ENCODE measurements at regions not wholly inside any gene's neighbourhood (a gene's known extent, or its start where the extent isn't known, plus 50 kb on each side); places are given as distances from the start of the nearest gene placed in this dataset.
"Not testable (repeated sequence)": the region's sequence is repeated elsewhere in the genome, so short reads cannot be mapped to it uniquely, and the experiment has no call there.

- ATAC-seq (peak; percentile 70), DNase-seq (peak; percentile 77)
These were observed 130.3 kb upstream of the BTN3A2 start for GRCh38 chr6:26234421-26235301.

DNA sequence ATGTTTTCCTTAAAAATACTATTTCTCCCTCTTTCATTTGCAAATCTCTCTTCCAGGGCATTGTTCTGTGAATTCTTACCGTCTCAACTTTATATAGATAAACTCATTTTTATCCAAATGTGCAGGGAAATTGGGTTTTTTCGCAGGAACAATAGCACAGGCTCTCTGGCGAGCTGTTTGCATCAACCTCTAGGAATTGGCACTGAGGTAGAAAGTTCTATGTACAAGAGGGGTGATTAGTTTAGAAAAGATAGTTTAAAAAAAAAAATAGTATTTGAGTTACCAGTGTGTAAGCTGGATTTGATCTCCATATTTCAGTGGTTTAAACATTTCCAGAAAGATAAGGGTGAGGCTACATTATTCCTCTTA lies 129.7 kb upstream of the BTN3A2 start:
- DNase-seq (no peak), ATAC-seq (no peak)

DNA sequence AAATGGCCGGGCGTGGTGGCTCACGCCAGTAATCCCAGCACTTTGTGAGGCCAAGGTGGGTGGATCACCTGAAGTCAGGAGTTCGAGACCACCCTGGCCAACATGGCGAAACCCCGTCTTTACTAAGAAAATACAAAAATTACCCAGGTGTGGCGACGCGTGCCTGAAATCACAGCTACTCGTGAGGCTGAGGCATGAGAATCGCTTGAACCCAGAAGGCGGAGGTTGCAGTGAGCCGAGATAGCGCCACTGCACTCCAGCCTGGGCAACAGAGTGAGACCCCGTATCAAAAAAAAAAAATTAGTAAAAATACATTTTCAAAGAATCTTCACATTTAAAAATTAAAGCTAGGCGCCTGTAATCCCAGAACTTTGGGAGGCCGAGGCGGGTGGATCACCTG lies 125.6 kb upstream of the BTN3A2 start:
- not testable (repeated sequence) for ATAC-seq, DNase-seq

DNA sequence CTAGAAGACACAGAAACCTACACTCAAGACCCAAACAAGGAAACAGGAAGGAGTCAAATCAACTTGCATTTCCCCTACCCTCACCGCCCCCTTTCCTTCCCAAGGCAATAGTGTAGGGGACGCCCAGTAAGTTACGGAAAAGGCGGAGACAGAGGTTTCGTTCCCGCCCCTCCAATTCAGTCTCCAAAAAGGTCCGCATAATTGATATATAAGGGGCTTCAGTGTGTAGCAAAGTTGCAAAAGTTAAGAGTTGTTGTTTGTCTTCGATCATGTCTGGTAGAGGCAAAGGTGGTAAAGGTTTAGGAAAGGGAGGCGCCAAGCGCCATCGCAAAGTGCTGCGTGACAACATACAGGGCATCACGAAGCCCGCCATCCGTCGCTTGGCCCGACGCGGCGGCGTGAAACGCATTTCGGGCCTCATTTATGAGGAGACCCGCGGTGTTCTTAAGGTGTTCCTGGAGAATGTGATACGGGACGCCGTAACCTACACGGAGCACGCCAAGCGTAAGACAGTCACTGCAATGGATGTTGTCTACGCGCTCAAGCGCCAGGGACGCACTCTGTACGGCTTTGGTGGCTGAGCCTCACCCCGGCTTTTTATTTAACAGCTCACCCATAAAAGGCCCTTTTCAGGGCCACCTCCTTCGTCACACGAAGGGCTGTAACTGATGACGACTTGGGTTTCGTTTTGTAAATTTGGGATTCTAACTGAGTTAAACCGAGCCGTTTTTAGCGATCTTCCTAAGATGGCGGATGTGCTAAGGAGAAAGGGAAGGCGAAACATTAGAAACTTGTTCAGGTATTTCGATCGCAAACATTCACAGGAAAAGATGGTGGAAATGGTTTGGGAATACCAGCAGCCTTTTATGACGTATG lies 124.6 kb upstream of the BTN3A2 start:
- DNase-seq (peak; percentile 70), ATAC-seq (peak; percentile 85)

DNA sequence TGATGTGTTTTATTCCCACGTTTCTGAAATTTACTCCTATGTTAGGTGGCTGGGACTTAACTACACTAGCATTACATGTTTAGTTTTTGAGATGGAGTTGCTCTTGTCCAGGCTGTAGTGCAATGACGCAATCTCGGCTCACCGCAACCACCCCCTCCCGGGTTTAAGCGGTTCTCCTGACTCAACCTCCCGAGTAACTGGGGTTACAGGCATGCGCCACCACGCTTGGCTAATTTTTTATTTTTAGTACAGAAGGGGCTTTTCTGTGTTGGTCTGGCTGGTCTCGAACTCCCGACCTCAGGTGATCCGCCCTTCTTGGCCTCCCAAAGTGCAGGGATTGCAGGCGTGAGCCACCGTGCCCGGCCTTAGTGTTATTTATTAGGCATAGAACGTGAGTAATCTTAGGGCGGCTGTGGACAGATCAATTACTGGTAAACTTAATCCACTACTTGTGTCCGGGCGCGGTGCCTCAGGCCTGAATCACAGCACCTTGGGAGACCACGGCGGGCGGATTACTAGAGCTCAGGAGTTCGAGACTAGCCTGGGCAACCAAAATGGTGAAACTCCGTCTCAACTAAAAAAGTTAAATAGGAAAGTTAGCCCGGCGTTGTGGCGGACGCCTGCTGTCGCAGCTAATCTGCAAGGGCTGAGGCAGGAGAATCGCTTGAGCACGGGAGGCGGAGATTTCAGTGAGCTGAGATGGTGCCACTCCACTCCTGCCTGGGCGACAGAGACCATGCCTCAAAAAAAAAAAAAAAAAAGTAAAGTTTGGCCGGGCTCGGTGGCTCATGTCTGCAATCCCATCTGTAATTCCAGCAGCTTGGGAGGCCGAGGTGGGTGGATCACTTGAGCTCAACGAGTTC lies 123.7 kb upstream of the BTN3A2 start:
- ATAC-seq, result peak; percentile 22
- DNase-seq, result peak; percentile 76

GRCh38 chr6:26243132-26243531 lies 121.9 kb upstream of the BTN3A2 start:
- DNase-seq, result no peak
- no peak for ATAC-seq

- ATAC-seq (no peak), DNase-seq (no peak)
These were observed 121.2 kb upstream of the BTN3A2 start for GRCh38 chr6:26243752-26244151.

DNA sequence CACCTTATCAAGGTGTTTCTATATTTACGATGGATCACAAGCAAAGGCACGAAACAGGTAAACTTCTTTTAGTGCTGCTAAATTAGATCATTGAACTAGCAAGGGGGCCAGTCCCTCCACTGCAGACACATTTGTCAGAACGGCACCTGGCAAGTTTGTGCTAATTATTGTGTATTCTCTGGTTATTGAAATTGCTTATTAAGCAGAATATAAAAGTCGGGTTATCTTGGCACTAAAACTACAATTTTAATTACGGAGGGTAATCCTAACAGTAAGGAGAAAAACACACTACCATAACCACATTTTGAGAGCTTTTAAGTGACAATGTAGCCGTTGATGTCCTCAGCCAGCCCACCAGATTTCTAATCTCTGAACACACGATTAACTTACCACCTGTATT lies 118.9 kb upstream of the BTN3A2 start:
- DNase-seq (no peak), ATAC-seq (no peak)

DNA sequence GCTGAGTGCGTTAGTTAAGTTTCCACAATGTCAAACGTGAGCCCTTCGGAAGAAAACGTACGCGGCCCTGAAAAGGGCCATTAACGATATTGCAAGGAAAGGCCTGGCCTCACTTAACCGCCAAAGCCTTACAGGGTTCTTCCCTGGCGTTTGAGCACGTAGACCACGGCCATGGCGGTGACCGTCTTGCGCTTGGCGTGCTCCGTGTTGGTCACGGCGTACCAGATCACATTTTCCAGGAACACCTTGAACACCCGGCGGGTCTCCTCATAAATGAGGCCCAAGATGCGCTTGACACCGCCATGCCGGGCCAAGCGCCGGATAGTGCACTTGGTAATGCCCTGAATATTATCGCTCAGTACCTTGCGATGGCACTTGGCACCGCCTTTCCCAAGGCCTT lies 118.4 kb upstream of the BTN3A2 start:
- DNase-seq (no peak), ATAC-seq (no peak)

GRCh38 chr6:26249707-26249956 lies 115.4 kb upstream of the BTN3A2 start:
- ATAC-seq, result peak; percentile 31
- DNase-seq, result no peak

- peak; percentile 71 for DNase-seq
- peak; percentile 70 for ATAC-seq
These were observed 114.9 kb upstream of the BTN3A2 start for GRCh38 chr6:26249957-26250697.

DNA sequence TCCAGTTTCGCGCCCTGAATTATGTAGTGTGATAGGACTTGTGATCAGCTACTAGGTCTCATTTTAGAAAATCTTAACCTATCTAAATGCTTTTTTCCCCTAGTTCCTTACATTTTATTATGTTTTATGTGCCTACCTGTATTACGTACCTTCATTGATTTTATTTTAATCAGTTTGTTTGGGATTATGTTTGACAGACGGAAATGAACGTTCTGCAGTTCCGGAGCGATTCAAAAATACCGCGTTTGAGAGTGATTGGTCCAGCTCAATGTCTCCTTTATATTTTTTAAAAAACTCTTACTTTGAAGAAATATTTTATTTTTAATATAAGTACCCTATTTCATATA lies 114.3 kb upstream of the BTN3A2 start:
- DNase-seq (no peak), ATAC-seq (no peak)

DNA sequence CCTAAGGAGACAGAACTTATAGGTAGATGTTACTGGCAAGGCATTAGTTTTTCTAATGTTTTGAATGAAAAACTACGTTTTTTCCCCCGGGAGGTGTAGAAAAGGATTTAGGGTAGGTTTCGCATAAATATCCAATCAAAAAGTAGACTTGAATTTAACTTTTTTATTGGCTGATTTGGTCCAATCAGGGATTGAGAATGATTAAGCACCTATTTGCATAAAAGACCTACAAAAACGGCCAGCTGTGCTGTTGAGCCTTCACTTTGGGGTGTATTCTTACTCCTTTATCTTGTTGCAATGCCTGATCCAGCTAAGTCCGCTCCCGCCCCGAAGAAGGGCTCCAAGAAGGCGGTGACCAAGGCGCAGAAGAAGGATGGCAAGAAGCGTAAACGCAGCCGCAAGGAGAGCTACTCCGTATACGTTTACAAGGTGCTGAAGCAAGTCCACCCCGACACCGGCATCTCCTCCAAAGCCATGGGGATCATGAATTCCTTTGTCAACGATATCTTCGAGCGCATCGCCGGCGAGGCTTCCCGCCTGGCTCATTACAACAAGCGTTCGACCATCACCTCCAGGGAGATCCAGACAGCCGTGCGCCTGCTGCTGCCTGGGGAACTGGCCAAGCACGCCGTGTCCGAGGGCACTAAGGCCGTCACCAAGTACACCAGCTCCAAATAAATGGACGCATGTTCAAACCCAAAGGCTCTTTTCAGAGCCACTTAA lies 113.5 kb upstream of the BTN3A2 start:
- ATAC-seq, result peak; percentile 47
- DNase-seq, result peak; percentile 72

- no peak for DNase-seq
- ATAC-seq, result no peak
These were observed 112.9 kb upstream of the BTN3A2 start for GRCh38 chr6:26252077-26252472.

DNA sequence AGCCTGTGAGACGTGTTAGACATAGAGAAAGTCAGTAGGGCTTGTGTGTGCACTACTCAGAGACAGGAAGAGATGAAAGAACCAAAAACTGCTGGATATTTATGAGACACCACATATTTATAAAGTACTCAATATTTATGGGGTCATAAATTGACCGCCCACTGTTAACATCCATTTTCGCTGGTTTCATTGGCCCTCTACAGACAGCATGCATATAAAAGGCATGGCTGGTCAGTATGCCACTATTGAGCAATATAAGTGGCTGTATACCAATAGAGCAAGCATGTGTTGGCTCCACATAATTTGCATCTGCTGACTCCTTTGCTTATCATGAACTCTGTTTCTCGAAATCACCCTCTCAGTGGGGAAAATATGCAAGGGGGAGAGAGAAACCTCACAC lies 110.3 kb upstream of the BTN3A2 start:
- no peak for DNase-seq
- no peak for ATAC-seq

- DNase-seq (no peak), ATAC-seq (no peak)
These were observed 107.7 kb upstream of the BTN3A2 start for GRCh38 chr6:26257272-26257671.

DNA sequence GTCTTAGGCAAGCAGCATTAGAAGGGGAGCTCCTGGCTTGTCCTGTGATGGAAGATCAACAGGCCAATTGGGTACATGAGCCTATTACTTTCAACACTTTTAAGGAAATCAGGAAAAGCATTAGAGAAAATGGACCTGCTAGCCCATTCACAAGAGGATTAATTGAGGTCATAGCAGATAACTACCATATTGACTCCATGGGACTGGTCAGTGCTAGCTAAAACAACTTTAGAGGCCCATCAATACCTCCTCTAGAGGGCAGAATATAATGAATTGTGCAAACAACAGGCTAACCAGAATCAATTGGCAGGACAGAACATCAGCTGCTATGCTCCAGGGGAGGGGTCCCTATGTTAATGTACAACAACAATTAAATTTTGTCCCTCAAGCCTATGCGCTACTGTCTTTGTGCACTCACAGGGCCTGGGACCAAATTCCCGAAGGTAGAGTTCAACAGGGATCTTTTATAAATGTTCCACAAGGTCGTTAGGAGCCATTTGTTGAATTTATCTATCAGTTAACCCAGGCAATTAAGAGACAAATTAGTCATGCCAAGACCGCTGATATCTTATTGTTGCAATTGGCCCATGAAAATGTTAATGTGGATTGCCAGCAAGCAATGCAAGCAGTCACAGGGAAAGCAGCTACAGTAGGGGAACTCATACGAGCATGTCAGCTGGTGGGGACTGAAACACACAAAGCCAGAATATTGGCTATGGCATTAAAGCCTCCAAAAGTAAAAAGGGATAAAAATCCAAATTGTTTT lies 106.6 kb upstream of the BTN3A2 start:
- DNase-seq (no peak), ATAC-seq (no peak)

- no peak for DNase-seq
These were observed 104.8 kb upstream of the BTN3A2 start for GRCh38 chr6:26260110-26260637.

DNA sequence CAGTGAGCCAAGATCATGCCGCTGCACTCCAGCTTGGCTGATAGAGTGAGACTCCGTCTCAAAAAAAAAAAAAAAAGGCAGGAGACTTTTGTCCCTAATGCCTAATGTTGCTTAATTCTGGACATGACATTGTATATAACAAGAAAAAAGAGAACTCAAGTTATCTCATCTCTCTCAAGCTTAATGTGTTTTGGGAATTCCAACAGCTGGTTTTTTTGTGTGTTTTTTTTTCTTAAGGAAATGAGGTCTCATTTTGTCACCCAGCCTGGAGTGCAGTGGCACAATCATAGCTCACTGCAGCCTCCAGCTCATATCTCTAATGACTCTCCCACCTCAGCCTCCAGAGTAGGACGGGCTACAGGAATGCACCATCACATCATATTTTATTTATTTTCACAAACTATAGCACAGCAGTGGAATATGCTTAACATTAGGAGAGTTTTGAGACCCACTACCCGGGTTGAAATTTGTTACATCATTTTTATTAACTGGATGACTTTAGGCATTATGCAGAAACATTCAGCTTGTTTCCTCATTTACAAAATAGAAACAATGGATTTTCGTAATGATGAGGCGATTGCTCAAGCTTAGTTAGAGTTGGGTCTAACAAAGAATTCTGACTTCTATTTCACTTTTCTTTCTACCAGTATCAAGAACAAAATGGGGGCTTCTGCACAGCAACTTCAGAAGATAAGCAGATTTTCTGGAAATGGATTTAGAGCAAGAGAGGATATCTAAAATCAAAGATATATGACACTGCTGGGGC lies 104.1 kb upstream of the BTN3A2 start:
- DNase-seq, result no peak
- ATAC-seq, result no peak

More at GRCh38 chr6:26260110-26260637, 104.8 kb upstream of the BTN3A2 start:
- ATAC-seq, result no peak

All from stimulated activated naive CD8-positive, alpha-beta T cell treated with anti-CD3 and anti-CD28 coated beads, Interleukin-15, Interleukin-2, amounts not matched to agents 100 U/mL and 50 U/mL, for 24 hours (primary cell).